GM12892 (cell line): ENCODE measurements at regions not wholly inside any gene's neighbourhood (a gene's known extent, or its start where the extent isn't known, plus 50 kb on each side); places are given as distances from the start of the nearest gene placed in this dataset.

Experiments used
- POLR2A ChIP-seq: IDR thresholded peaks from 2 replicates; pipeline ENCODE4 v1.6.1; 2011; ENCODE audit warnings: low read depth, low read length, control low read depth
- TAF1 ChIP-seq: IDR thresholded peaks from 2 replicates; pipeline ENCODE4 v1.6.1; 2011; ENCODE audit warnings: low read depth, mild to moderate bottlenecking, control low read depth, low read length, borderline replicate concordance

DNA sequence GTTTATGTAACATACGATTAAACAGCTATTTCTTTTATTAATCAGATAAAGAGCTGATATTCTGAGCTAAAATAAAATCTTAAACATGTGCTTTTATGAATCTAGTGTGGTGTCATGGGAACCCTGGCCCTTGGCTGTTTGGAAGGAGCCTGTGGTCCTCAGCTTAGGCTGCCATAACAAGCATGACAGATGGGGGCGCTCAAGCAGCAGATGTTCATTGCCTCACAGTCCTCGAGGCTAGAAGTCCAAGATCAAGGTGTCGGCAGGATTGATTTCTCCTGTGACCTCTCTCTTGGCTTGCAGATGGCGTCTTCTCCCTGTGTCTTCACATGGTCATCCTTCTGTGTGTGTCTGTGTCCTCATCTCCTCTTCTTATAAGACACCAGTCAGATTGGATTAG is 448.2 kb downstream of the GADD45G start:
- no peak for TF ChIP-seq TAF1
- TF ChIP-seq POLR2A: no peak
